Tibial nerve (tissue), 3 donors: ENCODE measurements at regions not wholly inside any gene's neighbourhood (a gene's known extent, or its start where the extent isn't known, plus 50 kb on each side); places are given as distances from the start of the nearest gene placed in this dataset.

Experiments
- CTCF ChIP-seq, 5 experiments: fragments of 200-600 bp in 3 of 5; fragments of 450-650 bp in 2 of 5; sonication (generic) in 3 of 5; IDR thresholded peaks; one replicate each; pipeline ENCODE4 v1.5.1; 2016 to 2019; ENCODE audit warnings: antibody characterized with exemption in 5 of 5, mild to moderate bottlenecking in 3 of 5, moderate library complexity in 2 of 5
- POLR2A ChIP-seq, 2 donors: fragments of 450-650 bp; IDR thresholded peaks; one replicate each; pipeline ENCODE4 v1.6.1; 2017; ENCODE audit warnings: antibody characterized with exemption in 2 of 2, mild to moderate bottlenecking in 2 of 2, moderate library complexity in 2 of 2

DNA sequence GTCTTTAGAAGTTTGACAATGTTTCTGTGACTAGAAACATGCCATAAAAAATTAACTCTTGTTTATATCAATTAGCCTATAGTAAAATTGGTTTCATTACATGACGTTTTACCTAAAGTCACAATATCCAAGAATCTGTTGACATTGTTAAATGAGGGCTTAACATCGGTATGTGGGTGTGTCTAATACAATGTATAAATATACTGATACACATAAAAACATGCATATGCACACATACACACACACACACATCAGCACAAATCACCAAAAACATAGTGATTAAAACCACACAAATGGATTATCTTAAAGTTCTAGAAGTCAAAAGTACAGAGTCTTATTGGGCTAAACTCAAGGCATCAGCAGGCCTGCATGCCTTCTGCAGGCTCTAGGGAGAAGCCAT lies 456.7 kb downstream of the NTRK3 start:
- TF ChIP-seq CTCF (IDR thresholded peaks at IDR 0.05) (no peak), POLR2A (IDR thresholded peaks at IDR 0.05) (no peak)
